ENCODE measurements at regions not wholly inside any gene's neighbourhood (a gene's known extent, or its start where the extent isn't known, plus 50 kb on each side); places are given as distances from the start of the nearest gene placed in this dataset.

DNA sequence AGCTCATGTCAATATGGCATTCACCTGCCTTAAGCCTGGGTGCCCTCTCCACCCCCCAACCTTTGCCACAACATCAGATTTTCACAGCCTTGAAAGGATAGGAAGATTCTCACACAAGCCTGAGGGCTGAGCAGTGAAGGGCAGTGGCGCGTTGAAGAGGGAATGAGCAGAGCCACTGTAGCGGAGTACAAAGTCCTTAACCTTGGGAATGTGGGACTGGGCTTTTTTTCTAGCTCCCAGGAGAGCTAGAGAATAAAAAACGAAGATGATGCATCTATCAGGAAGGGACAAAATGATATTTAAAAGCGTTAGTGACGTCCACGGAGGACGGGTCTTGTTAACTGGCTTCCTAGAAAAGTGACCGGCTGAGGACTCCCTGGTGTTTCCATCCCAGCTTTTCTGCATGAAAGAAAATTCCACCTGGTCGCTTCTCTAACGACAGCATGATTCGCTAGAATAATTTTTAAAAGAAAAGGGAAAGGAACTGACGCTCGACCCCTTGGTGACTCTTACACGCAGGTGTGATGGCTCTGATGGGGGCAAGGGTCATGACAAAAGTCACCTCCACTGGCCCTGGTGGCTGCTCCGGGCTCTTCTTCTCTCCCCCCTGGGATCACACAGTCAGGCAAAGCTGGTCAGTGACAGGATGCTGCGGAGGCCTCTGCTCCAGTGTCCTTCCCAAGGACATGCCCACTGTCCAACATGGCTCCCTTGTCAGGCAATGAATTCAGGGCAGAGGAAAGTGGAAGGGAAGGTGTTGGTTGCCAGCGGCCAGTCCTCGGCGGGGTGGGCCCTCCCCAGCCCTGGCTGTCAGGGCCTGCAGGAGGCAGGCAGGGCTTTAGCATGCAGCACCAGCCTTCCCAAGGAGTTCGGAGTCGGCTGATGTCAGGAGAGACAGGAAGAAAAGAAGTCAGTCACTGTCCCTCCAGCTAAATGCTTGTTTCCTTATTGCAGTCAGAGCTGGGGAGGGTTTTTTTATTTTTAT lies 58.4 kb upstream of the IRX3 start:
- H3K4me3 ChIP-seq: no peak overlapping the region
- WGBS, 3 donors: 79 to 85% (median 81%) methylated on average over 22 of the region's 22 CpGs
- no peaks in the 10 kb centered on the region for H3K9me3 ChIP-seq
- no peaks in the 10 kb centered on the region for H3K36me3 ChIP-seq (ENCODE audit: insufficient read depth in 1 of 2, low read depth in 1 of 2)
- no peaks in the 10 kb centered on the region for H3K4me1 ChIP-seq
- ATAC-seq (no peak), DNase-seq (no peak)
- no peak overlapping the region for H3K27ac ChIP-seq
- peaks cover 0 to 3% (median 0%) of the 10 kb centered on the region in 3 donors for H3K27me3 ChIP-seq (ENCODE audit: insufficient read depth in 3 of 3, low read length in 2 of 3)
- TF ChIP-seq, protein P1, sequence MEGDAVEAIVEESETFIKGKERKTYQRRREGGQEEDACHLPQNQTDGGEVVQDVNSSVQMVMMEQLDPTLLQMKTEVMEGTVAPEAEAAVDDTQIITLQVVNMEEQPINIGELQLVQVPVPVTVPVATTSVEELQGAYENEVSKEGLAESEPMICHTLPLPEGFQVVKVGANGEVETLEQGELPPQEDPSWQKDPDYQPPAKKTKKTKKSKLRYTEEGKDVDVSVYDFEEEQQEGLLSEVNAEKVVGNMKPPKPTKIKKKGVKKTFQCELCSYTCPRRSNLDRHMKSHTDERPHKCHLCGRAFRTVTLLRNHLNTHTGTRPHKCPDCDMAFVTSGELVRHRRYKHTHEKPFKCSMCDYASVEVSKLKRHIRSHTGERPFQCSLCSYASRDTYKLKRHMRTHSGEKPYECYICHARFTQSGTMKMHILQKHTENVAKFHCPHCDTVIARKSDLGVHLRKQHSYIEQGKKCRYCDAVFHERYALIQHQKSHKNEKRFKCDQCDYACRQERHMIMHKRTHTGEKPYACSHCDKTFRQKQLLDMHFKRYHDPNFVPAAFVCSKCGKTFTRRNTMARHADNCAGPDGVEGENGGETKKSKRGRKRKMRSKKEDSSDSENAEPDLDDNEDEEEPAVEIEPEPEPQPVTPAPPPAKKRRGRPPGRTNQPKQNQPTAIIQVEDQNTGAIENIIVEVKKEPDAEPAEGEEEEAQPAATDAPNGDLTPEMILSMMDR (IDR thresholded peaks at IDR 0.05): no peak
- intact Hi-C loops (cut with DNase I): no loop called here

DNA sequence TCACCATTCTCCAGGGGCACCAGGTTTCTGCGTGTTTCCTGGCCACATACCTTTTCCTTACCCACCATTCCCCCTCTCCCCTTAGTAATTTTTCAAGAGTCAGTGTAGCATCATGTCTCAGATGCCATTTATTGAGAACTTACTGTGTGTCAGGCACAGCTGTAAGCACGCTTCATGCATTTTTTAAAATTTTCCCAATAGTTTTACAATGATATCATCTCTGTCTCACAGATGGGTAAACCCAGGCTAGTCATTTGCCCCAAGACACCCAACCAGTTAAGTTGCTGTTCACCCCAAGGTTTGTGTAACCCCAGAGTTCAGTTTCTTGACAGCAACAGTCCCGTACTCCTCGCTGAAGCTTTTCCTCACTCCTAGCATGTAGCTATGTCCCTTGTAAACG lies 56.4 kb upstream of the IRX3 start:
- Histone ChIP-seq H3K36me3 (ENCODE audit: insufficient read depth in 1 of 2, low read depth in 1 of 2) (no peaks in the 10 kb centered on the region), H3K9me3 (no peaks in the 10 kb centered on the region), H3K4me3 (no peak overlapping the region), H3K27ac (no peak overlapping the region), H3K4me1 (no peaks in the 10 kb centered on the region), H3K27me3 (ENCODE audit: insufficient read depth in 3 of 3, low read length in 2 of 3) (peaks cover 0 to 3% (median 0%) of the 10 kb centered on the region in 3 donors)
- TF ChIP-seq, protein P1 (IDR thresholded peaks at IDR 0.05): no peak
- no peak for ATAC-seq
- intact Hi-C loops (cut with DNase I): no loop called here
- 65 to 77% (median 75%) methylated on average over 5 of the region's 5 CpGs for WGBS, 3 donors
- no peak for DNase-seq

DNA sequence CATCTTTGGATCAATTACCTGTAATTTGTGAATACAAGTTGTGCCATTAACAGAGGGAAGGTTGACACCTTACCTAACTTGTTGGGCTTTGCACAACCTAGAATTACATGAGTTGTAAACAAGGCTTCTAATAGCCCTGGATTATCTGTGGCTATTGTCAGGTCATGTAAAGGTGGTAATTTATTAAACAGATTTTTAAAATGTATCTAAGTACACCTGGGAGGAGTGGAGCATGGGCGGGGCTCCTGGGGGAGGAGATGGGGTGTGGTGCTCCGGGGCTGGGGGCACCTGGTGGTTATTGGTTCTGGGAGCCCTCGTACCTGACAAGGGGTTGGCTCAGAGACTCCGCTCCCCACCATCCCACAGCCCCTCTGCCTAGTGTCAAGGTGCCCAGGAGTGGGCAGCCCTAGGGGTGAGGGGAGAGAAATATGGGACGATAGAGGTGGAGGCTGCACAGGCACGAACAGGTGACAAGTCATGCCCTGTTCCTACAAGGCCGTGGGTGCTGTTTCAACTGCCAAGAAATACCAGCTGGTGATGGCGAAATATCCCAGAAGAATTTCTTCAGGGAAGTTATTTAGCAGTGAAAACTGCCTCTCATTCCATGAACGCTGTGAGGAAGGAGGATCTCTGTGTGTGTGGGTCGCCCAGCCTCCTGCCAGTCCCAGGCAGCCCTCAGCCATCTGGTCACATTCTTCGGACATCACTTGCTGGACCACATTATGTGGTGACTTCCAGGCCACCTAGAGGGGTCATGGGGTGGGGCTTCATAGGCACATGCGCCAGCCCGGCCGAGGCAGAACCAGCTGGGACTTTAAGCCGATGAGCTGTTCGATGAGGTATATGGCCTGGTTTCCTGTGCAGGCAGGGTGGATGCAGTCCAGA lies 55.5 kb upstream of the IRX3 start:
- intact Hi-C loops (cut with DNase I): no loop called here
- Histone ChIP-seq H3K4me1 (no peaks in the 10 kb centered on the region), H3K36me3 (ENCODE audit: insufficient read depth in 1 of 2, low read depth in 1 of 2) (no peaks in the 10 kb centered on the region), H3K27me3 (ENCODE audit: insufficient read depth in 3 of 3, low read length in 2 of 3) (peaks cover 0 to 3% (median 0%) of the 10 kb centered on the region in 3 donors), H3K9me3 (no peaks in the 10 kb centered on the region), H3K27ac (no peak overlapping the region), H3K4me3 (no peak overlapping the region)
- TF ChIP-seq, protein P1 (IDR thresholded peaks at IDR 0.05): no peak
- ATAC-seq (no peak), DNase-seq (no peak)
- WGBS, 3 donors: 52 to 57% (median 55%) methylated on average over 16 of the region's 16 CpGs

DNA sequence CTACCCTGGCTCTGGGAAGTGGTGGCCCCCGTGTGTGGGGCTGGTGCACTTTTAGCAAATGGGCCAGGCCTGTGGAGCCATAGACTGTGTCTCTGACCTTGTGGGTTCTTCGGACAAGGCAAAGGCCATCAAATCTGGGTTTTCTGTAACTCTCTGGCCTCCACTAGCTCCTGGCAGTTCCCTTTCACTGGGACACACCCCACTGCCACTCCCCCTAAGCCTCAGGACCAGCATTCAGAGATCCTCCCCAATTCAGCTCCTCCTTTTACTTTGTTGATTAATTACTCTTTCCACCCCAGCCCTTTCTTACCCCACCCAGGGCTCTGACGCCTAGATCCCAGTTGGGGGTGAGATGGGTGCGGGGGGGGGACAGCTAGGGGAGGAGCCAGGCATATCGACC lies 53.9 kb upstream of the IRX3 start:
- H3K27ac ChIP-seq: no peak overlapping the region
- no peaks in the 10 kb centered on the region for H3K4me1 ChIP-seq
- peaks cover 0 to 3% (median 0%) of the 10 kb centered on the region in 3 donors for H3K27me3 ChIP-seq (ENCODE audit: insufficient read depth in 3 of 3, low read length in 2 of 3)
- TF ChIP-seq, protein P1 (IDR thresholded peaks at IDR 0.05): no peak
- no peaks in the 10 kb centered on the region for H3K36me3 ChIP-seq (ENCODE audit: insufficient read depth in 1 of 2, low read depth in 1 of 2)
- H3K4me3 ChIP-seq: no peak overlapping the region
- 75 to 76% (median 75%) methylated on average over 5 of the region's 5 CpGs for WGBS, 3 donors
- ATAC-seq (no peak), DNase-seq (no peak)
- intact Hi-C loops (cut with DNase I): no loop called here
- no peaks in the 10 kb centered on the region for H3K9me3 ChIP-seq

Measured in psoas muscle (tissue), 7 donors.